ENCODE measurements at regions not wholly inside any gene's neighbourhood (a gene's known extent, or its start where the extent isn't known, plus 50 kb on each side); places are given as distances from the start of the nearest gene placed in this dataset.

DNA sequence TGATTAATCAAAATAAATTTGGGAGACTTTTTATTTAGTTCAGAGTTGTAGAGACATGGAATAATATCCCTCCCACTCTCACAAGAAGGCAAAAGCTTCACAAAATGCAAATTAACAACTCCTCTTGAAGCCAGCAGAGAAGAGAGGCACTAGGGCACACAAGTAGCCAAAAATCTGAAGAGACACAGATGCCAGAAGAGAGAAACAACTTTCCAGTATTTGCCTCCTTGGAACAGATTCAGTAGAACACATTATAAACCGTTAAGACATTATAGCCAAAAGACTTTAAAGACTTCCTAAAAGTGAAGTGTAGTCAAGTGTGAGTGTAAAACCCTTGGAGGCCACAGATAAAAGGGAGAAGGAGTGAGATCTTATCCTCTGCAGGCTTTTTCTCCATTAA is 1024.9 kb upstream of the ADGRL3 start:
- Histone ChIP-seq H3K27me3 (no peaks in the 10 kb centered on the region), H3K4me3 (no peak overlapping the region), H3K4me1 (no peaks in the 10 kb centered on the region), H3K36me3 (ENCODE audit: low read depth, missing control alignments) (no peaks in the 10 kb centered on the region), H3K9me3 (no peaks in the 10 kb centered on the region), H3K27ac (no peak overlapping the region)
- TF ChIP-seq, protein P1, sequence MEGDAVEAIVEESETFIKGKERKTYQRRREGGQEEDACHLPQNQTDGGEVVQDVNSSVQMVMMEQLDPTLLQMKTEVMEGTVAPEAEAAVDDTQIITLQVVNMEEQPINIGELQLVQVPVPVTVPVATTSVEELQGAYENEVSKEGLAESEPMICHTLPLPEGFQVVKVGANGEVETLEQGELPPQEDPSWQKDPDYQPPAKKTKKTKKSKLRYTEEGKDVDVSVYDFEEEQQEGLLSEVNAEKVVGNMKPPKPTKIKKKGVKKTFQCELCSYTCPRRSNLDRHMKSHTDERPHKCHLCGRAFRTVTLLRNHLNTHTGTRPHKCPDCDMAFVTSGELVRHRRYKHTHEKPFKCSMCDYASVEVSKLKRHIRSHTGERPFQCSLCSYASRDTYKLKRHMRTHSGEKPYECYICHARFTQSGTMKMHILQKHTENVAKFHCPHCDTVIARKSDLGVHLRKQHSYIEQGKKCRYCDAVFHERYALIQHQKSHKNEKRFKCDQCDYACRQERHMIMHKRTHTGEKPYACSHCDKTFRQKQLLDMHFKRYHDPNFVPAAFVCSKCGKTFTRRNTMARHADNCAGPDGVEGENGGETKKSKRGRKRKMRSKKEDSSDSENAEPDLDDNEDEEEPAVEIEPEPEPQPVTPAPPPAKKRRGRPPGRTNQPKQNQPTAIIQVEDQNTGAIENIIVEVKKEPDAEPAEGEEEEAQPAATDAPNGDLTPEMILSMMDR (IDR thresholded peaks at IDR 0.05) = no peak
- no peak for TF ChIP-seq POLR2A (IDR thresholded peaks at IDR 0.05)
- 79 to 88% methylated on average over 1 of the region's 1 CpG for WGBS, 2 donors
- intact Hi-C loops (cut with DNase I; ENCODE audit: low total_unique reads) = no loop called here
- DNase-seq = no peak

DNA sequence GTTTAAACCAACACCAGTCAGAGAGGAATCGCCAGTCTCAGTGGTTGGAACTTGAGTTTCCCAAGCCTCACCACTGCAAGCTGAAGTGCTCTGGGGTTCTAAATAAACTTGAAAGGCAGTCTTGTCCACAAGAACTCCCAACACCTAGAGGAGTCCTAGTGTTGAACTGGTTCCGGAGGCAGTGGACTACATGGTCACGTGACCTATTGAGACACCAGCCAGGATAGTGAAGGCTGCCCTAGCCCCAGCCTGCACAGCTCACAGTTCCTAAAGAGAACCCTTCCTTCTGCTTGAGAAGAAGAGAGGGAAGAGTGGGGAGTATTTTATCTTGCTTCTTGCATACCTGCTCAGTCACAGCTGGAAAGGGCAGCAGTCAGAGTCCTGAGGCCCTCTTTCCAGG is 1012.7 kb upstream of the ADGRL3 start:
- intact Hi-C loops (cut with DNase I; ENCODE audit: low total_unique reads) = no loop called here
- DNase-seq = no peak
- no peaks in the 10 kb centered on the region for H3K27me3 ChIP-seq
- no peaks in the 10 kb centered on the region for H3K4me1 ChIP-seq
- H3K4me3 ChIP-seq = no peak overlapping the region
- TF ChIP-seq POLR2A (IDR thresholded peaks at IDR 0.05) = no peak
- TF ChIP-seq, protein P1 (IDR thresholded peaks at IDR 0.05) = no peak
- 79 to 100% methylated on average over 2 to 3 of the region's 3 CpGs for WGBS, 2 donors
- H3K36me3 ChIP-seq (ENCODE audit: low read depth, missing control alignments) = no peaks in the 10 kb centered on the region
- no peaks in the 10 kb centered on the region for H3K9me3 ChIP-seq
- no peak overlapping the region for H3K27ac ChIP-seq

DNA sequence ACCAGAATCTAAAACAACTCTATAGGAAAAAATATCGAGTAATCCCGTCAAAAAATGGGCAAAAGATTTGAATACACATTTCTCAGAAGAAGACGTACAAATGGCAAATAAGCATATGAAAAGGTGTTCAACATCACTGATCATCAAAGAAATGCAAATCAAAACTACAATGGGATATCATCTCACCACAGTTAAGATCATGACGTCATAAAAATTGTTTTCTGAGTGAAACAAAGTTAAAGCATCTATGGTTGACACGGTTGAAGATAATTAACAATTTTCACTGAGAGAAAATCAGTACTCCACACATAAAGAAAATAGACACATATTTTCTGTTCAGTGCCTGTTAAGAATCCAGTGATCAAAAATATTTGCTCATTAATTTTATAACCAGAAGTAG is 1010.8 kb upstream of the ADGRL3 start:
- 86 to 88% methylated on average over 5 of the region's 5 CpGs for WGBS, 2 donors
- Histone ChIP-seq H3K27ac (no peak overlapping the region), H3K9me3 (no peaks in the 10 kb centered on the region), H3K4me3 (no peak overlapping the region), H3K36me3 (ENCODE audit: low read depth, missing control alignments) (no peaks in the 10 kb centered on the region), H3K4me1 (no peaks in the 10 kb centered on the region), H3K27me3 (no peaks in the 10 kb centered on the region)
- TF ChIP-seq, protein P1 (IDR thresholded peaks at IDR 0.05) = no peak
- TF ChIP-seq POLR2A (IDR thresholded peaks at IDR 0.05) = no peak
- no peak for DNase-seq
- intact Hi-C loops (cut with DNase I; ENCODE audit: low total_unique reads) = no loop called here

DNA sequence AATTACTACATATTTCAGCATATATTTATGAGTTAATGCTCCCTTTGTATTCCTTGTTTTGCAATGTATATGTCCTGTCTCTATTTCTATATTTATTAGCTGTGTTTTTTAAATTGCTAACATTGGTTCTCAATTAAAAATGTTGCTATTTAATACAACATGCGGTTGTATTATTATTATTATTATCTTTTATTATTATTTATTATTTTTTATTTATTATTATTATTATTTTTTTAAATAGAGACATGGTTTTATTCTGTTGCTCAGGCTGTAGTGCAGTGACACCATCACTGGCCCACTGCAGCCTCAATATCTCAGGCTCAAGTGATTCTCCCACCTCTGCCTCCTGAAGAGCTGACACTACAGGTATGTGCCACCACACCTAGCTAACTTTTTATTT is 1005.9 kb upstream of the ADGRL3 start:
- Histone ChIP-seq H3K27ac (no peak overlapping the region), H3K9me3 (no peaks in the 10 kb centered on the region), H3K4me1 (no peaks in the 10 kb centered on the region), H3K4me3 (no peak overlapping the region), H3K36me3 (ENCODE audit: low read depth, missing control alignments) (no peaks in the 10 kb centered on the region), H3K27me3 (no peaks in the 10 kb centered on the region)
- WGBS, 2 donors = 92 to 96% methylated on average over 1 of the region's 1 CpG
- no peak for TF ChIP-seq POLR2A (IDR thresholded peaks at IDR 0.05)
- intact Hi-C loops (cut with DNase I; ENCODE audit: low total_unique reads) = no loop called here
- no peak for DNase-seq

DNA sequence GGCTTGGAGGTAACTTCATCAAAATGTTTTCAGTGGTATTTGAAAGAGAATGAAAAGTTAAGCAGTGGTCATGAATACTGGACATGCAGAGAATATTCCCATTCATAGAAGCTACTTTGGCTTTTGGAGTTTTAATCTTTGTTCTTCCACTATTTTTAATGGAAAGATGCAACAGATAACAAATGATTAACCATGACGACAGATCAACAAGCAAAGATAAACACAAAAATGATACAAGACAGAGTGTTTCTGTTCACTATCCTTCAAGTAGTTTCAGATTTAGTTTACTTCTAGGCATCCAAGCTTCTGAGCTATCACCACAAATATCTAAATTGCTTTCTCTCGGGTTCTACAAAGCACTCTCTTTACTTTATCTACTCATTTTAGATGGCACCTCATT is 1004.9 kb upstream of the ADGRL3 start:
- no peaks in the 10 kb centered on the region for H3K36me3 ChIP-seq (ENCODE audit: low read depth, missing control alignments)
- no peaks in the 10 kb centered on the region for H3K4me1 ChIP-seq
- H3K27ac ChIP-seq = no peak overlapping the region
- no peak for DNase-seq
- WGBS, 2 donors = 60 to 73% methylated on average over 2 of the region's 2 CpGs
- no peak overlapping the region for H3K4me3 ChIP-seq
- no peaks in the 10 kb centered on the region for H3K27me3 ChIP-seq
- intact Hi-C loops (cut with DNase I; ENCODE audit: low total_unique reads) = no loop called here
- no peaks in the 10 kb centered on the region for H3K9me3 ChIP-seq
- no peak for TF ChIP-seq POLR2A (IDR thresholded peaks at IDR 0.05)
- TF ChIP-seq, protein P1 (IDR thresholded peaks at IDR 0.05) = no peak

Measured in testis (tissue), 2 donors.